ENCODE measurements at regions not wholly inside any gene's neighbourhood (a gene's known extent, or its start where the extent isn't known, plus 50 kb on each side); places are given as distances from the start of the nearest gene placed in this dataset.
"Not testable (repeated sequence)": the region's sequence is repeated elsewhere in the genome, so short reads cannot be mapped to it uniquely, and the experiment has no call there.

DNA sequence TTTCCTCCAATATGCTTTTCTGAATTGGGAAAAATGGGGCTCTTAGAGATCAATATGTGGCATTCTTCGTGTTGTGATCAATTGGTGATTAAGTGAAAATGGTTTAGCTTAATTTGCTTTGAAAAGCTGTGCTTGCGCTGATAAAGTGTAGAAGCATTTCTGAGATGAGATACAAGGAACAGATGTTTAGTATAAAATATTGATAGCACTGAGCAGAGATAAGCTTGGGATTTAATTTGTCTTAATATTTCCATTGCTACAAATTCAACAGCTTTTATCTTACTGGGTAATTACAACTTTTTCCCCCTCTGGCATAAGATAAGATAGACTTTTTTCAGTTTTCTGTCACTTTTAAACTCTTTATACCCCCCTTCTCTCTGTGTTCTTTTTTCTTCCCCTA is 2204.9 kb upstream of the WWC1 start:
- Histone ChIP-seq H3K4me3 (ENCODE audit: low read length) (no peak overlapping the region), H3K27me3 (ENCODE audit: control insufficient read depth, insufficient read depth, low read length) (no peaks in the 10 kb centered on the region), H3K9ac (ENCODE audit: low read length) (no peak overlapping the region), H3K4me1 (ENCODE audit: control insufficient read depth, insufficient read depth, low read length) (no peaks in the 10 kb centered on the region), H3K36me3 (ENCODE audit: control insufficient read depth, insufficient read depth, low read length) (no peaks in the 10 kb centered on the region), H3K27ac (ENCODE audit: low read depth, low read length) (no peak overlapping the region)

DNA sequence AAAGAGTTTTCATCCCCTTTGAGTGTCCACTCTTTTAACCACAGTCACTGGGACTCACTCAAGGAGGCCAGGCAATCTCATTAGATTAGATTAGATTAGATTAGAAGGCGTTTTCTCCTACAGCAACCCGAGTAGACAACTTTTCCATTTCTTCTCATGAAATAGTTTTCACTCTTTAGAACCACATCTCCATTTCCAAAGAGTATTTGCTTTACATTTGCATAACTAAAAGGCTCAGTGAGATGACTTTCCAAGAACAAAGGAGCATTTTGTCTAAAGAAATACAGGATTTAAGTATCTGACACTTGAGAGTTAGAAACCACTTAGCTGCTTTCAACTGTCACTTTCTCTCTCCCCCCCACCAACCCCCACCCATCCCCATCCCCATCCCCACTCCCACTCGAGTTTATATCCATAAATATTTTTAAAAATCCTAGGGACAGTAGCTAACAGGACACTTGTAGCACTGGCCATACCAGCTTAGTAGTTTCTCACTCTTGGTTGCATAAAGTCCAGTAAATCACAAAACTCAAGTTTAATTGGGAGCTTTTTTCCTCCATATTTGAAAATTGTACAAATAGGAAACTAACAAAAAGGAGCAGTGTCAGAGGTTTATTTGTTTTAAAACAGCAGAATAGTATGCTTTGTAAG is 2202.9 kb upstream of the WWC1 start:
- Histone ChIP-seq H3K4me3 (ENCODE audit: low read length) (no peak overlapping the region), H3K36me3 (ENCODE audit: control insufficient read depth, insufficient read depth, low read length) (no peaks in the 10 kb centered on the region), H3K4me1 (ENCODE audit: control insufficient read depth, insufficient read depth, low read length) (no peaks in the 10 kb centered on the region), H3K27ac (ENCODE audit: low read depth, low read length) (no peak overlapping the region), H3K9ac (ENCODE audit: low read length) (no peak overlapping the region), H3K27me3 (ENCODE audit: control insufficient read depth, insufficient read depth, low read length) (no peaks in the 10 kb centered on the region)

DNA sequence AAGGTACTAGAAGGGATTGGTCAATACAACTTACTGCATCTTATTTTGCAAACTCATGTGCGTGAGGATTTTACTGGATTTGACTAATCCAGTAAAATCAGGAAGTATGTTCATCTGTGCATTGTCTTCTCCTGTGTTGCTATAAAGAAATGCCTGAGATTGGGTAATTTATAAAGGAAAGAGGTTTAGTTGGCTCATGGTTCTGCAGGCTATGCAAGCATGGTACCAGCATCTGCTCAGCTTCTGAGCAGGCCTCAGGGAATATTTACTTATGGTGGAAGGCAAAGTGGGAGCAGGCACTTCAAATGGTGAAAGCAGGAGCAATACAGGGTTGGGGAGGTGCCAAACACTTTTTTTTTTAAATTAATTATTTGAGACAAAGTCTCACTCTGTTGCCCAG is 2199.5 kb upstream of the WWC1 start:
- Histone ChIP-seq H3K27ac (ENCODE audit: low read depth, low read length) (no peak overlapping the region), H3K9ac (ENCODE audit: low read length) (no peak overlapping the region), H3K36me3 (ENCODE audit: control insufficient read depth, insufficient read depth, low read length) (no peaks in the 10 kb centered on the region), H3K4me3 (ENCODE audit: low read length) (no peak overlapping the region), H3K27me3 (ENCODE audit: control insufficient read depth, insufficient read depth, low read length) (no peaks in the 10 kb centered on the region), H3K4me1 (ENCODE audit: control insufficient read depth, insufficient read depth, low read length) (no peaks in the 10 kb centered on the region)

DNA sequence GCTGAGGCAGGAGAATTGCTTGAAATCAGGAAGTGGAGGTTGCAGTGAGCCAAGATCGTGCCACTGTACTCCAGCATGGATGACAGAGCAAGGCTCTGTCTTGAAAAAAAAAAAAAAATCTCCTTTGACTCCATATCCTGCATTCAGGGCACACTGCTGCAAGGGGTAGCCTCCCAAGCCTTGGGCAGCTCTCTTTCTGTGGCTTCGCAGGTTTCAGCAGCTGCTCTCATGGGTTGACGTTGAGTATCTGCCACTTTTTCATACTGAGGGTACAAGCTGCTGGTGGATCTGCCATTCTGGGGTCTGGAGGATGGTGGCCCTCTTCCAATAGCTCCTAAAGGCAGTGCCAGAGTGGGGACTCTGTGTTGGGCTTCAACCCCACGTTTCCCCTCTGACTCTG is 2198.1 kb upstream of the WWC1 start:
- no peaks in the 10 kb centered on the region for H3K36me3 ChIP-seq (ENCODE audit: control insufficient read depth, insufficient read depth, low read length)
- H3K27ac ChIP-seq (ENCODE audit: low read depth, low read length) = no peak overlapping the region
- H3K27me3 ChIP-seq (ENCODE audit: control insufficient read depth, insufficient read depth, low read length) = no peaks in the 10 kb centered on the region
- no peak overlapping the region for H3K4me3 ChIP-seq (ENCODE audit: low read length)
- H3K9ac ChIP-seq (ENCODE audit: low read length) = no peak overlapping the region
- H3K4me1 ChIP-seq (ENCODE audit: control insufficient read depth, insufficient read depth, low read length) = no peaks in the 10 kb centered on the region

DNA sequence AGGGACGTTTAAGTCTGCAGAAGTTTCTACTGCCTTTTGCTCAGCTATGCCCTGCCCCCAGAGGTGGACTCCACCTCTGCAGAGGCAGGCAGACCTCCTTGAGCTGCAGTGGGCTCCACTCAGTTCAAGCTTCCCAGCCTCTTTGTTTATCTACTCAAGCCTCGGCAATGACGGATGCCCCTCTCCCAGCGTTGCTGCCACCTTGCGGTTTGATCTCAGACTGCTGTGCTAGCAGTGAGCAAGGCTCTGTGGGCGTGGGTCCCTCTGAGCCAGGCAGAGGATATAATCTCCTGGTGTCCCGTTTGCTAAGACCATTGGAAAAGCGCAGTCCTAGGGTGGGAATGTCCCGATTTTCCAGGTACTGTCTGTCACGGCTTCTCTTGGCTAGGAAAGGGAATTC is 2188.5 kb upstream of the WWC1 start:
- Histone ChIP-seq H3K9ac (ENCODE audit: low read length) (no peak overlapping the region), H3K36me3 (ENCODE audit: control insufficient read depth, insufficient read depth, low read length) (no peaks in the 10 kb centered on the region), H3K4me3 (ENCODE audit: low read length) (no peak overlapping the region), H3K27me3 (ENCODE audit: control insufficient read depth, insufficient read depth, low read length) (no peaks in the 10 kb centered on the region), H3K27ac (ENCODE audit: low read depth, low read length) (no peak overlapping the region), H3K4me1 (ENCODE audit: control insufficient read depth, insufficient read depth, low read length) (no peaks in the 10 kb centered on the region)

DNA sequence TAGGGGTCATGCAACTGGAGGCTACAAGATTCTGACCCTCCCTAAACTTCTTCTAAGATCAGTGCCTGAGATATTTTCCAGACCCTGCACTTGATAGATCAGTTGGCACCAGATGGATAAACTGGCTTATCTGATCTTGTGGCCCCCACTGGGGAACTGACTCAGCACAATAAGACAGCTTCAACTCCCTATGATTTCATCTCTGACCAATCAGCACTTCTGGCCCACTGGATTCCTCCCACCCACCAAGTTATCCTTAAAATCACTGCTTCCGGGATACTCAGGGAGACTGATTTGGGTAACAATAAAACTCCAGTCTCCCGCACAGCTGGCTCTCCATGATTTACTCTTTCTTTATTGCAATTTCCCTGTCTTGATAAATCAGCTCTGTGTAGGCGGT is 2180.4 kb upstream of the WWC1 start:
- Histone ChIP-seq H3K4me1 (ENCODE audit: control insufficient read depth, insufficient read depth, low read length) (no peaks in the 10 kb centered on the region), H3K27me3 (ENCODE audit: control insufficient read depth, insufficient read depth, low read length) (no peaks in the 10 kb centered on the region), H3K27ac (ENCODE audit: low read depth, low read length) (no peak overlapping the region), H3K4me3 (ENCODE audit: low read length) (no peak overlapping the region), H3K36me3 (ENCODE audit: control insufficient read depth, insufficient read depth, low read length) (no peaks in the 10 kb centered on the region), H3K9ac (ENCODE audit: low read length) (no peak overlapping the region)

DNA sequence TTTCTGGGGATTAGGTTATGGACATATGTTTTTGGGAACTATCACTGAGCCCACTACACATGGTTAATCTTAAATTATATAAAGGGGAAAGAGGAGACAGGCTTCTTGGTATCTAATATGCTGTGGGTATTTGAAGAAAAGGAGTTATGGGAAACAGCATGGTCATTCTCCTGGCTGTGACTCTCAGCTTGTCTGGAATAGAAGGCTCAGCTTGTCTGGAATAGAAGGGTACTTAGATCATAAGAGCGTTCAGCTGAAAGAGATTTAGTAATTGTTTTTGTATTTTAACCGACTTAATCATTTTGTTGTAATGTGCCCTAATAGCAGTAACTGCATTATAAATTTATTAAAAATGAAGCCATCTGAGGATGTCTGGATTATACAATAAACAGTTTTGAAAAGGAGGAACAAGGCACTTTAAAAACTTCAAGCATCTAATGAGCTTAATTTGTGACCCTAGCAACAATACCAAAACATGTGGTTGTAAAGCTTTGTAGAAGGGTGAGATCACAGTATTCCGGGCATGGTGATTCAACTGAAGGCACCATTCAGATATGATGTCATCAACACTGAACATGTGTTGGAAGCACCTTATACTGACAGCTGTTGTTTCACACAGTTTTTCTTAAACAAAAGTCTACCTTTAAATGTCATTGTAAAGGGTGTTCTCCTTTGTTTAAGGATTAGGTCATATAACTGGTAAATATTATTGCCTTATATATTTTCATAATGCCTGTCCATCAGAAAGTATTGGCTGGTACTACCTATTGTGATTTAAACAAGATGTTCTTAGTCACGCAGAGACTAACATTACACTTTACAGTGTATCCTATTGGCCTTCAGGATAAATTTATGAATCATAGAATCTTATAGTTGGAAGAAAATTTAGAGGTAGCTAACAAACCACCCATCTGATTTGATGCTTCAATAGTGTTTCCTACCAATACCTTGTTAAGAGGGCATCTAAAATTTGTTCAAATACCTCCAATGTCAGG is 2174.1 kb upstream of the WWC1 start:
- H3K27ac ChIP-seq (ENCODE audit: low read depth, low read length) = no peak overlapping the region
- no peaks in the 10 kb centered on the region for H3K4me1 ChIP-seq (ENCODE audit: control insufficient read depth, insufficient read depth, low read length)
- H3K27me3 ChIP-seq (ENCODE audit: control insufficient read depth, insufficient read depth, low read length) = no peaks in the 10 kb centered on the region
- H3K4me3 ChIP-seq (ENCODE audit: low read length) = no peak overlapping the region
- no peak overlapping the region for H3K9ac ChIP-seq (ENCODE audit: low read length)
- H3K36me3 ChIP-seq (ENCODE audit: control insufficient read depth, insufficient read depth, low read length) = no peaks in the 10 kb centered on the region

DNA sequence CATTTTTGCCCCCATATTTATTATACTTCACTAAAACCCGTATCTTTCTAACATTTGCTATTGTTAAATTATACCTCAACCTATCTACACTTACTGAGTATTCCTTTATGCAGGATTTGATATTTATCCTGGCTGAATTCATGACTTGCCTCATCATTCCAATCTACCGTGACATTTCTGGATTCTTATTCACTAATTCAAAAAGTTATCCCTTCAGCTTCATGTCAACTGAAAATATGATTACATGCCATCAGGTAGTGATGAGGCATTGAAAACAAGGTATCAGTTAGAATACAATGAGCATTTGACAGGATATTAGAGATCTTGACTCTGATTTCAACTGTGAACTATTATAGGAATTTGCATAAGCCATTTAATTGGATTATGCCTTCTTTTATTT is 2171.9 kb upstream of the WWC1 start:
- Histone ChIP-seq H3K36me3 (ENCODE audit: control insufficient read depth, insufficient read depth, low read length) (no peaks in the 10 kb centered on the region), H3K27me3 (ENCODE audit: control insufficient read depth, insufficient read depth, low read length) (no peaks in the 10 kb centered on the region), H3K4me3 (ENCODE audit: low read length) (no peak overlapping the region), H3K4me1 (ENCODE audit: control insufficient read depth, insufficient read depth, low read length) (no peaks in the 10 kb centered on the region), H3K9ac (ENCODE audit: low read length) (no peak overlapping the region), H3K27ac (ENCODE audit: low read depth, low read length) (no peak overlapping the region)

DNA sequence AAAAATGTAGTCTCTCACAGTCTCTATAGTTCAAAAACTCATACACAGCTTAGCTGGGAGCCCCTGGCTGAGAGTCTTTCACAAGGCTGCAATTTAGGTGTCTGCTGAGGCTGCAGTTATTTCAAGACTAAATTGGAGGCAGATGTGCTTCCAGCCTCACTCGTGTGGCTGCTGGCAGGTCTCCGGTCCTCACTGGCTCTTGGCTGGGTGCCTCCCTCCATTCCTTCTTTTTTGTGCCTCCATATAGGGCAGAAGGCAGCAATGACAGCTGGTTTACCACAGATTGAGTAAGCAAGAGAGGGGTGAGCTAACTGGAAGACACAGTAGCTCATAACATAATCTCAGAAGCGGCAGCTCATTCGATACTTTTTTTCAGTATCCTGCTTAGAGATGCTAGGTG is 2167.7 kb upstream of the WWC1 start:
- Histone ChIP-seq H3K27me3 (ENCODE audit: control insufficient read depth, insufficient read depth, low read length) (no peaks in the 10 kb centered on the region), H3K27ac (ENCODE audit: low read depth, low read length) (no peak overlapping the region), H3K4me3 (ENCODE audit: low read length) (no peak overlapping the region), H3K36me3 (ENCODE audit: control insufficient read depth, insufficient read depth, low read length) (no peaks in the 10 kb centered on the region), H3K9ac (ENCODE audit: low read length) (no peak overlapping the region), H3K4me1 (ENCODE audit: control insufficient read depth, insufficient read depth, low read length) (no peaks in the 10 kb centered on the region)

DNA sequence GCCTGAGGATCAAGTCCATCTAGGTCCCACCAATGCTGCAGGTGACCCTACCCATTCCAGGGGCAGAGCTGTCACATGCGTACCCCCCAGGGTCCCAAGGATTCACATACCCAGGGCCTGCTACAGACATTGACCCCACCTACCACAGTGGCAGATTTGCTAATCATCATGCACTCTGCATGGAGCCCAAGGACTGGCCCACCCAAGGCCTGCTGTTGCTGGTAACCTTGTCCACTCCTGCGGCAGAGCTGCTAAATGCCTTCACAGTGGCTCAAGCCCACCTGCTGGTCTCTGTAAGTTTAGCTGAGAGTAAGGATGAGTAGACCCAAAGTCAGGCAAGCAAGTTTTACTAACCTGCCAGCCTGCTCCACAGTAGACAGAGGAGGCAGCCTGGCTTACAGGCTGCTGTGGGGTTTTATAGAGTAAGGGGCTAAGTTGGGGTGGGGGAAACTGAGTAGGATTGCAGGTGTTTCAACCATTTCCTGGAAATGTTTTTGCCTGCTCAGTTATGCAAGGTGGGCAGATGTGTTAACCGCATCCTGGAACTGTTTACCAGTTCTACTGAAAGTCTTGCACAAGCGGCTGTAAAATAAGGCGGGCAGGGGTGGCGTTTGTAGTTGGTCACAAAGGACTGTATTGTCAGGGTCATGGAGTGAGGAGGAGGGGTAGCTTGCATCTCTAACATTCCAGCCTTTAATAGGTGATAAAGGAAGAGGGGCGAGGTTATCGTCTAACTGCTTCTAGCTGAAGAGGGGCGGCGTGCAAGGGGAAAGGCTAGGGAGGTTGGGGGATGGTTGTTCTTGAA is 2163.5 kb upstream of the WWC1 start:
- H3K27me3 ChIP-seq (ENCODE audit: control insufficient read depth, insufficient read depth, low read length) = no peaks in the 10 kb centered on the region
- no peak overlapping the region for H3K9ac ChIP-seq (ENCODE audit: low read length)
- H3K4me1 ChIP-seq (ENCODE audit: control insufficient read depth, insufficient read depth, low read length) = no peaks in the 10 kb centered on the region
- no peak overlapping the region for H3K4me3 ChIP-seq (ENCODE audit: low read length)
- H3K27ac ChIP-seq (ENCODE audit: low read depth, low read length) = no peak overlapping the region
- H3K36me3 ChIP-seq (ENCODE audit: control insufficient read depth, insufficient read depth, low read length) = no peaks in the 10 kb centered on the region

DNA sequence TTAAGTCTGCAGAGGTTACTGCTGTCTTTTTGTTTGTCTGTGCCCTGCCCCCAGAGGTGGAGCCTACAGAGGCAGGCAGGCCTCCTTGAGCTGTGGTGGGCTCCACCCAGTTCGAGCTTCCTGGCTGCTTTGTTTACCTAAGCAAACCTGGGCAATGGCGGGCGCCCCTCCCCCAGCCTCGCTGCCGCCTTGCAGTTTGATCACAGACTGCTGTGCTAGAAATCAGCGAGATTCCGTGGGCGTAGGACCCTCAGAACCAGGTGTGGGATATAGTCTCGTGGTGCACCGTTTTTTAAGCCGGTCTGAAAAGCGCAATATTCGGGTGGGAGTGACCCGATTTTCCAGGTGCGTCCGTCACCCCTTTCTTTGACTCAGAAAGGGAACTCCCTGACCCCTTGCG is 2146.3 kb upstream of the WWC1 start:
- not testable (repeated sequence) for H3K9ac ChIP-seq (ENCODE audit: low read length); H3K36me3 ChIP-seq (ENCODE audit: control insufficient read depth, insufficient read depth, low read length); H3K27ac ChIP-seq (ENCODE audit: low read depth, low read length); H3K27me3 ChIP-seq (ENCODE audit: control insufficient read depth, insufficient read depth, low read length); H3K4me3 ChIP-seq (ENCODE audit: low read length); H3K4me1 ChIP-seq (ENCODE audit: control insufficient read depth, insufficient read depth, low read length)

DNA sequence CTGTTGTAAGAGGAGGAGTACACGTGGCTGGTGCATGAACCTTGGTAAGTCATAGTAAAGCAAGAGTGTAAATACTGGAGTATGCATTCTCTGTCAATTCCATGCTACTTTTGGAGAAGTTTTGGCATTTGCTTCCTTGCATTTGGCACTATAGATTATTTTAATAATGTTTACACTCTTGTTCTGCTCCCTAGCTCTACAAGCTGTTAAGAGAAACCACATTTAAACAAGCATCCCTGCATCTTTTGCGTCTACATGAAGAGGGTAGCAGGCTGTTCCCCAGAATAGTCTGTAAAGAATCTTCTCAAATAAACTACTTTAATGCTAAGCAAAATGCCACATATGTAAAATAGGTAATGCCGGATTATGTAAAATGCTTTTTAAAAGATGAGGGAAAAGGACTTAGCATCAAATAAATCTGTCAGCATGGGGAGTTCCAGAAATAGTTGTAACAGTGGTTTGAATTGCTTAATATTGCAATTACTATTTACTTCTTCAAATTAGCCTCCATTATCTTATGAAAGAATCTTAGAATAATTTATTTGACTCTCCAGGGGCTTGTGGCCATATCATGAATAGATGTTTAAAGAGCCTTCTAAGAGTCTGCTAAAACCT is 2127.3 kb upstream of the WWC1 start:
- no peaks in the 10 kb centered on the region for H3K4me1 ChIP-seq (ENCODE audit: control insufficient read depth, insufficient read depth, low read length)
- H3K27ac ChIP-seq (ENCODE audit: low read depth, low read length) = no peak overlapping the region
- H3K9ac ChIP-seq (ENCODE audit: low read length) = no peak overlapping the region
- H3K27me3 ChIP-seq (ENCODE audit: control insufficient read depth, insufficient read depth, low read length) = no peaks in the 10 kb centered on the region
- no peak overlapping the region for H3K4me3 ChIP-seq (ENCODE audit: low read length)
- H3K36me3 ChIP-seq (ENCODE audit: control insufficient read depth, insufficient read depth, low read length) = no peaks in the 10 kb centered on the region

Data from rectal smooth muscle tissue (tissue), 1 donor.